GM21825 (cell line): ENCODE measurements at regions not wholly inside any gene's neighbourhood (a gene's known extent, or its start where the extent isn't known, plus 50 kb on each side); places are given as distances from the start of the nearest gene placed in this dataset.

ENCODE experiments used
- ATAC-seq: cut with Tn5 transposase; IDR thresholded peaks from one replicate; pipeline ENCODE4 v1.9.1; 2021; ENCODE audit warnings: mild to moderate bottlenecking, moderate library complexity; ENCODE audit not compliant: unreplicated experiment

DNA sequence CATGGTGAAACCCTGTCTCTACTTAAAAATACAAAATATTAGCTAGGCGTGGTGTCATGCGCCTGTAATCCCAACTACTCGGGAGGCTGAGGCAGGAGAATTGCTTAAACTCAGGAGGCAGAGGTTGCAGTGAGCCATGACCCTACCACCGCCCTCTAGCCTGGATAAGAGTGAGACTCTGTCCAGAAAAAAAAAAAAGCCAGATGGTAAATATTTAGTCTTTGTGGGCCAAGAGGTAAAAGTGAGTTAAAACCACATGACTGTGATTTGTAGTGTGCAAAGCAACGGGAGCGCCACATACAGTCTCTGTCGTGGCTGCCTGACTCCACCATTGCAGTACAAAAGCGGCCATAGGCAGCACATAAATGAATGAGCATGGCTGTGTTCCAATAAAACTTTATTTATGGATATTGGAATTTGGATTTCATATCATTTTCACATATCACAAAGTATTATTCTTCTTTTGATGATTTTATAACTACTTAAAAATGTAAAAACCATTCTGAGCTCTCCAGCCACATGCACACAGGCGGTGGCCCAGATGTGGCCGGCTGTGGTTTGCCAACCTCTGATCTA is 51.8 kb upstream of the CASZ1 start:
- no peak for ATAC-seq

DNA sequence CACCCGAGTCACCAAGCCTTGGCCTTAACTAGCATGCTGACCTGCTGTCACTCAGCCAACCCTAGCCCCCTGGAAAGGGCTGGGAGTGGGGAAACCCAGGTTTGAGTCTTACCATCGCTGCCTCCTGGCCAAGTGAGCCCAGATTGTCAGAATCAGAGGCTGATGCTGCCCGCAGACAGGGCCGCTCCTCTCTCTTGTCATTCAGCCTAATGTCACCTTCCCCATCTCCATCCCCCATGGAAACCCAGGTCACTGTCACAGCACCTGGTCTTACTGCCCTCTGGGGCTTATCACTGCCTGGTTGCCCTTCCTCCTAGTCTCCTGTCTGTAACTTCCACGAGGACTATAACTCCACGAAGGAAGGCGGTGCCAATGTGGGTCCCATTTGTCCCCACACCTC is 53.6 kb upstream of the CASZ1 start:
- no peak for ATAC-seq

DNA sequence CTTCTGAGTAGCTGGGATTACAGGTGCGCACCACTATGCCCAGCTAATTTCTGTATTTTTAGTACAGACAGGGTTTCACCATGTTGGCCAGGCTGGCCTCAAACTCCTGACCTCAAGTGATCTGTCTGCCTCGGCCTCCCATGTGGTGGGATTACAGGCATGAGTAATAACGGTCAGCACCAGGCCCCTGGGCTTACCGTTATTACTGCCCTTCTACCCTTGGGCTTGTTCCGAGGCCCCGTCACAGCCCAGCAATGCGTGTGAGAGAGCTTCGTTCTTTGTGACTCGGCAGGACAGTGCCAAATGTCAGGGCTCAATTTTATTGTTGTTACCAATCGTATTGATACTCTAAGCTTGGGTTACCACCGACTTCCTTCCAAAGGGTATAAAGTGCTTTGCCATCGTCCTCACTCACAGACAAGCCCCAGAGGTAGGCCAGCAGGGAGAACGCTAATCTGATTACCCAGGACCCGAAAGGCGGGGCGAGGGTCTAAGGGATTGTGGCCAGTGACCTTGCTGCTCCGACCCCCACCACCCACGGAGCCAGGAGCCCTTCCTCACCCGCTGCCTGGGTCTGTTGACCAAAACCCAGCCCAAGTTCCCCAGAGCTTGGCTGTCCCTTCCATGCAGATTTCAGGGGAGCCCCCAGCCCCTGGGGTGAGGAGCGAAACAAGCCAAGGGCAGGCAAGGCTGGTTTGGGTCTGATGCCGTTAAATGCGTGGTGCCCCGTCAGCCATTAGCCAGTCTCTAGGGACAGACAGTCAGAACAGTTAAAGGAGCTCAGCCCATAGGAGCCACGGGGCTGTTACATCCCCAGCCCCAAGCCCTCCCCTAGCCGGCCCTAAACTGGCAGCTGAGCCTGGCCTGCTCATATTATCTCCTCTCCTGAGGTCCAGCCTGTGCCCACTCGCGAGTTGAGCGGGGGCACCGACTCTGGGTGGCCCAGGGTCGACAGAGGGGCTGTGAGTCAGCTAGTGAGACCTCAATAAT is 54.9 kb upstream of the CASZ1 start:
- no peak for ATAC-seq

DNA sequence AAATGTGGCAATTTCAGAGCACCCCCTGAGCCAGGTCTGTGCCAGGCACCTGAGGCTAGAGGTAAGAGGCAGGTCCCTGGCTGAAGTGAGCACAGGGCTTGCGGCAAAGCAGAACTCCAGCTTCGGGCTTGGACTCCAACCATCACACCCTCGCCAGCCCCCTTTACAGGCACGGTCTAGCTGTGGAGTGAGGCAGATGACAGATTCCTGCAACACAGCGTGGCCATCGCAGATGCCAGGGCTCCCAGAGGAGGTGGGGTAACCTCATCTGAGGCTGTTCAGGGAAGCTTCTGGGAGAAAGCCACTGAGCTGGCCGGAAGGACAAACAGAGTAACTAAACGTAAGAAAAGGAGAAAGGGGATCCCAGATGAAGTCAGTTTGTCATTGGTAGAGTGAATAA is 55.6 kb upstream of the CASZ1 start:
- ATAC-seq: no peak

DNA sequence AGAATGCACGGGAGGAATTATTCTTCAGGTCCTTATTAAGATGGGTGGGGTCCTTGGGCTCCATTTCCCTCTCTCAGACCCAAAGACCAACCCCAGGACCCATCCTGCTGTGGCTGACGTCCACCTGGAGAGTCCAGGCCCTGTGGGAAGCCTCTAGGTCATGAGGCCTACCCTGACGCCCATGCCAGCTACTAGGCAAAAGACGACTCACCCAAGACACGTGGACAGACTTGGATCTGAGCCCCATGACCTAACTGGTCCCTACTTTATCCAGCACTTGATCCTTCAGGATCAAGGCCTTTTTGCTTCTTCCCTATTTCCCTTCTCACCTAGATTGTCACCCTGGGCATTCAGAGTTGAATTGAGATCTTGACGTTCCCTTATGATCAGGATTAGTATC is 56.0 kb upstream of the CASZ1 start:
- no peak for ATAC-seq

DNA sequence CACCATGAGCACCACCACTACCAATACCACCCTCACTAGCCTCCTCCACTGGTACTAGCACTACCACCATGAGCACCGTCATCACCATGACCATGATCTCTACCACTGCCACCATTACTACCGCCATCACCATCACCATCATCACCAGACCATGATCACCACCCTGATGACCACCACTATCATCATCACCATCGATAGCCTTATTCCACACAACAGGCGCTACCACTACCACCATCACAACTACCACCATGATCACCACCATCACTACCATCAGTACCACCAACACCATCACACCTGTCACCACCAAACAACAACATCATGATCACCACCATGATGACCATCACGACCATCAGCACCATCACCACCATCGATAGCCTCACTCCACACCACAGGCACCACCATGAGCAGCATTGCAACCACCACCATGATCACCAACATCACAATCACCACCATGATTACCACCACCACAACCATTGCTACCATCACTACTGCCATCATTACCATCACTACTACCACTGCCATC is 56.6 kb upstream of the CASZ1 start:
- no peak for ATAC-seq

DNA sequence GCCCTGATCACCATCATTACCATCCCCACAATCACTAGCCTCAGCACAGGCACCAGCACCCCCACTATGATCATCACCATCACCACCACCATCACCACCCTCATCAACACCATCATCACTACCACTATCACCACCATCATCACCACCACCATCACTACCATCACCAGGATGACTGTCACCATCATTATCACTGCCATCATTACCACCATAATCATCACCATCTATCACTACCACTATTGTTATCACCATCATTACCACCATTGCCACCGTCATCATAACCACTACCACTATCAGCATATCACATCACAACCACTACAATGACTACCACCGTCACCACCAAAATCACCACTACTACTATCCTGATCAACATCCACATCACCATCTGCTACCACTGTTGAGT is 57.3 kb upstream of the CASZ1 start:
- no peak for ATAC-seq

DNA sequence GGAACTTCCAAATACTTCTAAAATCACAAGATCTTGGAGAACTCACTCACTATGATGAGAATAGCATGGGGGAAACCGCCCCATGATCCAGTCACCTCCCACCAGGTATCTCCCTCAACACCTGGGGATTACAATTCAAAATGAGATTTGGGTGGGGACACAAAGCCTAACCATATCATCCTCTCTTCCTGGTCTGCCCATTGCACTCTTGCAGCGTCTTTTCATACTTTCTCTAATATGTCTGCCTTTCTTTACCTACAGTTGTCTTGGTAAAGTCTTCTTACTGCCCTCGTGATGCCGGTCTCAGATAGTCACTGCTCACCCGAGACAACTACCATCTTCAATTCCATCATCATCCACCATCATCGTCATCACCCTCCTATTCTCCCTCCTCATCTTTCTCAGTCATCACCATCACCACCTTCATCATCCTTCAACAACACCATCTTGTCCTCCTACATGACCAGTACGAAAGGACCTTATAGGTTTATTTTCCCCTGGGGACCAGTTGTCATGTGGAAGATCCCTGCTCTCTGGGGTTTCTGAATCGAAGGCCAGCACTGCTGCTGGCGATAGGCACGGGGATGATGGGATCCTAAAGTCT is 58.5 kb upstream of the CASZ1 start:
- no peak for ATAC-seq

DNA sequence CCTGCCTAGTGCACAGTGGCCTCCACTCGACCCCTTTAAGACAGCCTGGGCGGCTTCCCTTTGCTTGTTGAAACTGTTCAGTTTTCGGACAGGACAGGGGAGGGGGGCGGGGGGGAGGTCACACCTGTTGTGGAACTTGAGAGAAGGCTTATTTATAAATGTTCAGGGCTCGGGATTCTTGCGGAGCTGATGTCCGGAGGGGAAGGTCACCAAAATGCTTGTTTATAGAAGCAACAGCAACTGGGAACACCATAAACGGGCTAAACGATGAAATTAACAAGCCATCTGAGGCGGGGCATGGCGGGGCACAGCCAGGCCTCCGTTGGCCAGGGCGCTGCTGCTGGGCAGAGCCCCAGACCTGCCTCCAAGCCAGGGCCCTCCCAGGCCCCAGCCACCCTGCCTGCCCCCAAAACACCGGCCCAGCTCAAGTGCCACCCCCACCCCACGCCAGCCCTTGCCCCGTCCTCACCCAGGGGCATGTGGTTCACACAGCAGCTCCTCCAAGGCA is 59.8 kb upstream of the CASZ1 start:
- no peak for ATAC-seq

DNA sequence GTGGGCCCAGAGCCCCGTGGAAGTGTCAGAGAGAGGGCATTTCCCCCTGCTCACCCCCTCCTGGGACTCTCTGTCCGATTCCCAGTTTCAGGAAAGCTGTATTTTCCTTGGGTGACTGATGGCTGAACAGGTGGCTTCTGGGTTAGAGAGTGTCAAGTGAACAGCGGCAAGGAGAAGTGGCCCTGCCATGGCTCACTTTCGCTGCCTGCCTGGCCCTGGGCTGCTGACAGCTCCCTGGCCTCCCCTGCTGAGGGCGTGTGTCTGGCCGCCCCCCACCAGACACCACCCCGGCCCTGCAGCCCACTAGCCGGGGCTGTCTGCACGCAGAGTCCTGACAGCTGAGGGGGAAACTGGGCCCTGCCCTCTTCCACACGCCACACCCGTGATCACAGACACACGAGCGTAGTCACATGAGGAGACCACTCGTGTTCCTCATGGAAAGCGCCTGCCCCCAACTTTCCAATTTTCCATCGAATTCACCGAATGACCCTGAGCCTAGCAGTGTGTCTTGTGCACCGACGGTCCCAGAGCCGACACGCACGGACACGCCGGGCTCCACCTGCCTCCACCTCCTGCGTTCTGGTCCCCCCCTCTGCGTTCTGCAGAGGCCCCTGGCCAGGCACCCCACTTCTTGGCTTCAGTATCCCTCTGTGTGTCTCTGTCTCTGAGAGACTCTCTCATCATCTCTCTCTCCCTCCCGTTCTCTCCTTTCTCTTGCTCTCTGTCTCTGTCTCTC is 60.6 kb upstream of the CASZ1 start:
- no peak for ATAC-seq

DNA sequence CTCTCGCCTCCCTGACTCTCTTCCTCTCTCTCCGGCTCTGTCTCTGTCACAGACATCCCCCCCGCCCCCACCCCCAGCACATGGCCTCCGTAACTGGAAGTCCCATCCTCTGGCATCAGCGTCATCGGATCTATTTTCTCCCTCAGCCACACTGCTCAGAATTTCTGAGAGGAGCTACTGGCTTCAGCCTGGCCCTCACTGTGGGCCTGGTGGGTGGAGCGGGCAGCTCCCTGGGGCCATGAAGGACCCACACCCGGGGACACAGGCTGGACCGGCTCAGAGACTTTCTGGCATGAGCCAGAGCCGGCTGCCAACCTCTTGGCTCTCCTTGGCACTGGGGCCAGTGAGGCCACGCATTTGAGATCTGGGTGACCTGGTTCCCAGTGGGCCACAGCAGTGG is 61.2 kb upstream of the CASZ1 start:
- ATAC-seq: no peak

DNA sequence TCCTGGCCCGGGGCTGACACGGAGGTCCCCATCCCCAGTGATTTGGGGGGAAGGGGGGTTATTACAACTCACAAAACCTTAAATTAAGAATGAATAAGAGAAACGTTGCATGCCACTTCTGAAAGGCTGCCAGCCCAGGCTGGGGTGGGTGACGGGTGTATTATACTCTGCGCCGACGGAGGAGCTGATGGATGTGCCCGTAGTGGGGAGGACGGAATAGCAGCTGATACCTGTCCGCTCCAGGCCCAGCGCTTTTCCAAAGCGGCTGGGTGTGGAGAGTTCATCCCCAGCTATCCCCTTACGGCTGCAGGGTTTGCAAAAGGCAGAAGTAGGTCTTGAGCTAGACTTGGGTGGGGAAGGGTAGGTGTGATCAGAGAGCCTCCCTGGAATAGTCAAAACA is 63.8 kb upstream of the CASZ1 start:
- ATAC-seq: no peak

DNA sequence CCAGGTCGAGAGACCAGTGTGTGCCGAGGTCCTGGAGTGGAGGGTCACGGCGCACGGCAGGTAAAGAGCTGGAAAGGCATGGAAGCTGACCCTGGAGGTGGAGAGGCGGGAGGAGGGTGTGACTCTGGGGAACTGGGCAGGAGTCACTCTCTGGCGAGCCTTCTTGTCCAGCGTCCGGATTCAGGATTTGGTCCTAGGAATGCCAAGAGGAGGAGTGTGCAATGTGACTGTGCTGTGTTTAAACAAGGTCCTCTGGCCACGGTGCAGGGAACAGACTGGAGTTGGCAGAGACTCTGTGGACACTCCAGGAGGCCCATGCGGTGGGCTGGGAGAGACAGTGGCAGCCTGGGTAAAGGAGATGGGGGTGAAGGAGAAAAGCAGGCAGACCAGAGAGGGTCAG is 64.2 kb upstream of the CASZ1 start:
- ATAC-seq: no peak

DNA sequence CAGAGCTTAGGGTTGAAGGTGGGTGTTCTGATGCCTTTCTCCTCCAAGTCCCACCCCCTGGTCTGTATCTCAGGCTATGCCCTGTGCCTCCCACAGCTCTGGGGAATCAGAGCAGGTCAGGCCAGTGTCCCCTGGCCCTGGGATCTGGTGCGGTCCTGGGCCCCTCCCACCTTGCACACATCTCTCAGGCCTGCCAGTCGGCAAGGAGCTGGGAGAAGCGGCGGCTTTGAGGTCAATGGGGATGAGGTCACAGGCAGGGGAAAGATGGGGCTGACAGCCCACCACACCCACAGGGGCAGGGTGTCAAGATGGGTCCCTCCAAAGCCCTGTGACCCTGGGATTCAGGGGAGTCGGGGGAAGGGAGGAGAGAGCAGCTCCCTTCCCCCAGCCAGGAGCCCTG is 65.4 kb upstream of the CASZ1 start:
- ATAC-seq: no peak

DNA sequence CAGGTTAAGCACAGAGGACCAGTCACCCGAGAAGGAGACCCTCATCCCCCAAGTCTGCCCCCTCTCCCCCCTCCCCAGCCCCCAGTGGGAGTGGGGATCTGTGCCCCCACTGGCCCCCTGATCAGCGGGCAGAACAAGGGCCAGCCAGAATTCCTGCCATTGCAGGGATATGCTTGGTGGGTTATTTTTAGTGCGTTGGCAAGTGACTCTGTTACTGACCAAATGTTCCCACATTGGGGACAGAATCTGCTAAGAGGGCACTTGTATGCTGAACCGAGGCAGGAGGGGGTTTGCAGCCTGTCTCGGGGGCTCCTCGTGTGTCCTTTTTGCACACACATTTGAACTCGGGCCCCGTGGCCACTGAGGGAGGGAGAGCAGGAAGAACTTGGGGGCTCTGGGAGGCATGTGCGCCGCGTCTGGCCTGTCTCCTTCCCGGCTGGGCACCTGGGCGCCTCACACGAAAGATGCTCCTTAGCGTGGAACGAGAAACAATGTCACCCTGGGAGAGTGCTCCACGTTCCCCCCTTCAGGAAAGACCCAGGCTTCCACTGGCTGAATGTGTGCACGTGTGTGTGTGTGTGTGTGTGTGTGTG is 66.4 kb upstream of the CASZ1 start:
- no peak for ATAC-seq

DNA sequence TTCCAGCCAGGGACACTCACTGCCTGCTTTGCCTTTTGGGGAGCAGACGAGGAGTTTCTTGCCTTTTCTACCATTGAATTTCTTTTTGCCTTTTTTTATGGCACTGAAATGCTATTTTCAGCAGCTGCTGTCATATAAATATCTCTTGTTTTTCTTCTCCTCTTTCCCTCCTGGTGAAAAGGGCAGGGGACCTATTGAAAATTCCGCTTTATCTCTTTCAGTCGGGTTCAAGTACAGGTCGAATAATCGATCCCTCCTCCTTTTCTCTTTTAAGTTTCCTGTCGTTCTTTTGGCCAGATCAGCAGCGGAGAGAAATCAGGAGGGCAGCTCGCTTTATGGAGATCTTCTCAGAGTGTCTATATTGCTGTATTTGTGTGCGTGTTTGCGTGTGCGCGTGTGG is 67.4 kb upstream of the CASZ1 start:
- ATAC-seq: no peak

DNA sequence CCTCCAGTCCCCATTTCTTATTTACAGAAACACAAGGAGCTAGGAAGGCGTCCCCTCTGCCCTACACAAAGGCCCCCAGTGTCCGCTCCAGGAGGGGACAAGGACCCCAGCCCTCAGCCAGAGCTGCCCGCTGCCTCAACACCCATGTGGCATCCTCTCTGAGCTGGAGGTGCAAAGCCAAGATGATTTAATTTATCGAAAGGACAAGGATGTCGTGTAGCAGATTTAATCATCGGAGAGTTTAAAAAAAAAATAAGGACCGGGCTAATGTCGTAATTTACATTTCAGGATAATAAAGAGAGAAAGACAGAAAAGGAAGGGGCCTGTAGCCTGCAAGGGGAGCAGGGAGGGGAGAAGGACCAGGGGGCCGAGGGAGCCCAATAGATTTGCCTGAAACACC is 68.3 kb upstream of the CASZ1 start:
- ATAC-seq: no peak

DNA sequence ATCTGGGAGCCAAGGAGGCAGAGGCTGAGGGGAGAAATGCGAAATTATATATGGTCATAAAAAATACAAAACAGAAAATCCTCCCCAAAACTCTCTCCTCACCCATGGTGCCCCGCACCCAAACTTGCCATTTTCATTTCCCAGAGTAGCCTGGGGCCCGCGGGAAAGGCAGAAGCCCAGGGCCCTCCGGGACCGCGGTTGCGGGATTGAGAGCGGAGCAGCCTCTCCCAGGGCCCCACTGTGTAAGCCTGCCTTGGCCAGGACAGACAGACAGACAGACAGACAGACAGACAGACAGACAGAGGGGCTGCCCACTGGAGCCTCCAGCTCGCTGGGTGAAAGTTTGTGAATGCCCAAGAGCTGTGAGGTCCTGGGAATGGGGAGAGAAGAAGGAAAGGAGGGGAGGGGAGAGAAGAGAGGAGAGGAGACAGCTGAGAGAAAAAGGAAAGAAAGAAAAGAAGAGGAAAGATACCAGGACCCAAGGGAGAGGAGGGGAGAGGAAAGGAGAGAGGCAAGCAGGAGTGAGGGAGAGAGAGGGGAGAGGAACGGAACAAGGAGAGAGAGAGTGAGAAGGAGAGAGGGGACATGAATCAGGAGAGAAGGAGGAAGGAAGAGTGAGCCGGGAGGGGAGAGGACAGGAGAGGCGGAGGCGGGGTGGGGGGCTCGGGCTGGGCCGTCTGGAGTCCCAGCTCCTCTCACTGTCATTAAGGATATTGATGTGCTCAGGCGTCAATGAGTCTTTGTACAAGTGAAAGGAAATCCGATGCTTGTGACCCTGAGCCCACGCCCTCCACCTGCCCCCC is 69.3 kb upstream of the CASZ1 start:
- no peak for ATAC-seq

DNA sequence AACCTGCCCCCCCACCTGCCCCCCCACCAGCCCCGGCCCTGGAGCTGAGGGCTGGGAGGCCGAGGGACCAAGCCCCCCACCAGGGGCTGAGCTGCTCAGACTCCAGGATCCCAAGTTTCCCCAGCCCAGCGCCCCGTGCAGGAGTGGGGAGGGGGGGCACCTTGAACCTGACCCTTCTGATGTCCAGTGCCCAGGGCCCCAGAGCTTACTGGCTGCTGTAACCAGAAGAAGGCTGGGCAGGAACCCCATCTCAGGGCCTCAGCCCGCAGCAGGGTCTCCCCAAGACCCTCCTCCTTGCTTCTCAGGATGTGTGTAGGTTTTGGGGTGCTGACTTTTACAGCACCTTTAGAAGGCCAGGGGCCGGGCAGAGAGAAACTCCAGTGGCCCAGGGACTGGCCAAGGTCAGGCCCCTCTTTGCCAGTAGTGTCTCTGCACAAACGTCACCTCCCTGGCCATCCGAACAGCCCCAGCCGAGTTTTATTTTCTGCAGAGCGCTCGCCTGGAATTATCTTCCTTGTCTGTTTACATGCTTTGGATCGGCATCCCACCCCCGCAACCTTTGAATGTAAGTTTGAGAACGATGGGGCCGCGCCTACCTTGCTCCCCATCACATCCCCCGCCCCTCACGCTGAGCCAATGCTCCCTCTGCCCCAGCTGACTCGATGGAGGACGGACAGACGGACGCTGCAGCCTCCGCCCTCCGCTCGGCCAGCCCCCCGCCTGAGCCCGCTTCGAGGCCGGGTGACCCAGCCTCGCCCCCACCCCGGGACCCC is 70.1 kb upstream of the CASZ1 start:
- ATAC-seq: no peak
